Neural cell (in vitro differentiated cells): ENCODE measurements at regions not wholly inside any gene's neighbourhood (a gene's known extent, or its start where the extent isn't known, plus 50 kb on each side); places are given as distances from the start of the nearest gene placed in this dataset.

Experiments
- CTCF ChIP-seq: fragments of 450-650 bp; IDR thresholded peaks from 2 replicates; pipeline ENCODE4 v1.5.1; 2014; ENCODE audit warnings: antibody characterized with exemption, mild to moderate bottlenecking, moderate library complexity; ENCODE audit not compliant: poor library complexity, severe bottlenecking
- EZH2 ChIP-seq: fragments of 200-600, 300-800 bp; shearing (Covaris generic), sonication (generic); IDR thresholded peaks from 2 replicates; pipeline ENCODE4 v1.6.1; 2014; ENCODE audit warnings: antibody characterized with exemption, low read length, borderline replicate concordance, mild to moderate bottlenecking; ENCODE audit not compliant: insufficient read depth, poor library complexity, severe bottlenecking
- POLR2AphosphoS5 ChIP-seq: IDR thresholded peaks from 2 replicates; pipeline ENCODE4 v1.6.1; 2012
- TF ChIP-seq, protein P1 (sequence below): IDR thresholded peaks from 2 replicates; pipeline ENCODE4 v1.6.1; 2012; ENCODE audit warnings: borderline replicate concordance

- no peak for TF ChIP-seq EZH2
- TF ChIP-seq POLR2AphosphoS5: no peak
- TF ChIP-seq, protein P1, sequence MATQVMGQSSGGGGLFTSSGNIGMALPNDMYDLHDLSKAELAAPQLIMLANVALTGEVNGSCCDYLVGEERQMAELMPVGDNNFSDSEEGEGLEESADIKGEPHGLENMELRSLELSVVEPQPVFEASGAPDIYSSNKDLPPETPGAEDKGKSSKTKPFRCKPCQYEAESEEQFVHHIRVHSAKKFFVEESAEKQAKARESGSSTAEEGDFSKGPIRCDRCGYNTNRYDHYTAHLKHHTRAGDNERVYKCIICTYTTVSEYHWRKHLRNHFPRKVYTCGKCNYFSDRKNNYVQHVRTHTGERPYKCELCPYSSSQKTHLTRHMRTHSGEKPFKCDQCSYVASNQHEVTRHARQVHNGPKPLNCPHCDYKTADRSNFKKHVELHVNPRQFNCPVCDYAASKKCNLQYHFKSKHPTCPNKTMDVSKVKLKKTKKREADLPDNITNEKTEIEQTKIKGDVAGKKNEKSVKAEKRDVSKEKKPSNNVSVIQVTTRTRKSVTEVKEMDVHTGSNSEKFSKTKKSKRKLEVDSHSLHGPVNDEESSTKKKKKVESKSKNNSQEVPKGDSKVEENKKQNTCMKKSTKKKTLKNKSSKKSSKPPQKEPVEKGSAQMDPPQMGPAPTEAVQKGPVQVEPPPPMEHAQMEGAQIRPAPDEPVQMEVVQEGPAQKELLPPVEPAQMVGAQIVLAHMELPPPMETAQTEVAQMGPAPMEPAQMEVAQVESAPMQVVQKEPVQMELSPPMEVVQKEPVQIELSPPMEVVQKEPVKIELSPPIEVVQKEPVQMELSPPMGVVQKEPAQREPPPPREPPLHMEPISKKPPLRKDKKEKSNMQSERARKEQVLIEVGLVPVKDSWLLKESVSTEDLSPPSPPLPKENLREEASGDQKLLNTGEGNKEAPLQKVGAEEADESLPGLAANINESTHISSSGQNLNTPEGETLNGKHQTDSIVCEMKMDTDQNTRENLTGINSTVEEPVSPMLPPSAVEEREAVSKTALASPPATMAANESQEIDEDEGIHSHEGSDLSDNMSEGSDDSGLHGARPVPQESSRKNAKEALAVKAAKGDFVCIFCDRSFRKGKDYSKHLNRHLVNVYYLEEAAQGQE: no peak
- TF ChIP-seq CTCF: no peak
These were observed 484.8 kb downstream of the PREX1 start for GRCh38 chr20:48342822-48343513.
